ENCODE measurements at regions not wholly inside any gene's neighbourhood (a gene's known extent, or its start where the extent isn't known, plus 50 kb on each side); places are given as distances from the start of the nearest gene placed in this dataset.

- no peak for DNase-seq
Observed at GRCh38 chr22:49583341-49583740, 244.3 kb downstream of the BRD1 start.

- no peak for DNase-seq
Observed at GRCh38 chr22:49582678-49583077, 245.0 kb downstream of the BRD1 start.

- DNase-seq, result no peak
Observed at GRCh38 chr22:49582181-49582580, 245.5 kb downstream of the BRD1 start.

- no peak for DNase-seq
Observed at GRCh38 chr22:49580024-49580423, 247.6 kb downstream of the BRD1 start.

GRCh38 chr22:49577168-49578060 lies 250.3 kb downstream of the BRD1 start:
- DNase-seq, result no peak

DNA sequence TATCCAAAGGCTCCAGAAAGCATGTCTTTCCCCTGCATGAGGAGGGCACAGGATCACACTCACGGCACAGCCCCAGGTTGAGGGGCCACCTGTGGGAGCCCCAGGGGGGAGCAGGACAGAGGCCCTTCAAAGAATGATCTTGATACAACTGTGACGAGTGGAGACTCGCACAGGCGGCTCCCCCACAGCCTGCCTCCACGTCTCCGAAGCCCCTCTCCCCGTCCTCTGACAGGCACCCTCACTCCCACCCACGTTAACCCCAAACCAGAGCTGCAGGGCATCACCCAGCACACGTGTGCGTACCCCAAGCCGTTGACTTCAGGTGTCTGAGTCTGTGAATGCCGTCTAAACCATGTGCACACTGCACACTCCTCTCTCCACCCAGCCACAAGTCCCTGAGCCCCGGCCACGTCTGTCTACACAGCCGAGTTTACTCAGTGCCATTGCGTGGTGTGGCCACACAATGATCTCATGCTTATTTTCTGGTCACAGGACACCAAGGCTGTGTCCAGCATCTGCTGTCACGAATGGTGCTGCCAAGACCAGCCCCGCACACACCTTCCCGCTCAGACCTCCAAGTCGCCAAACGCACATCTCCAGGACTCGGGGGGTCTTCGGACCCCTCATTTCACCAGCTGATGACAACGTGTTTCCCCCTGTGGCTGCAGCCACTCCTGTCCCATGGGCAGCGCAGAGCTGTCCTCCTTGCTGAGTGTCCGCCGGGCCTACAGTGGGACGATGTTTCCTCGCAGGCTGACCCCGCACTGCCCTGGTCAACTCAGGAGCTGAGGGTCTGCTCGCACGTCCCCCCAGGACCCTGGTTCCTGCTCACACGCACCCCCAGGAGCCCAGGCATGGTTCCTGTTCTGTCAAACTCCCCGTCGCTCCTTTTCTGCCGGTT lies 251.2 kb downstream of the BRD1 start:
- no peak for DNase-seq

DNA sequence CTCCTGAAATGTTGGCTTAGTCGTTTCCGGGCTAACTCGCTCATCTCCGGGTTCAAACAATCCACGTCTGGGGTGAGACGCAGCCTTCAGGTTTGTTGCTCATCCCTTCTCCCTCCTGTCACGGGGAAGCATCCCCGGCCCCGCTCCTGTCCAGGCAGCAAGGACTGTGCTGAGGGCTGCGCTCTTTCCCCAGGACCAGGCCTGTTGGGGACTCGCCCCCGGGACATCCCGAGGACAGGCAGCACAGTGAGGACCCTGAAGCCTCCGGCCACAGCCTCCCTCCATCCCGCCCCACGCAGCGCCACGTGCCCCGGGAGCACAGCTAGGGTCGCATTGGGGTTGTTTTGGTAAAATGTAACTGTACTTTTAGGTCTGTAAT lies 252.0 kb downstream of the BRD1 start:
- DNase-seq, result no peak

DNA sequence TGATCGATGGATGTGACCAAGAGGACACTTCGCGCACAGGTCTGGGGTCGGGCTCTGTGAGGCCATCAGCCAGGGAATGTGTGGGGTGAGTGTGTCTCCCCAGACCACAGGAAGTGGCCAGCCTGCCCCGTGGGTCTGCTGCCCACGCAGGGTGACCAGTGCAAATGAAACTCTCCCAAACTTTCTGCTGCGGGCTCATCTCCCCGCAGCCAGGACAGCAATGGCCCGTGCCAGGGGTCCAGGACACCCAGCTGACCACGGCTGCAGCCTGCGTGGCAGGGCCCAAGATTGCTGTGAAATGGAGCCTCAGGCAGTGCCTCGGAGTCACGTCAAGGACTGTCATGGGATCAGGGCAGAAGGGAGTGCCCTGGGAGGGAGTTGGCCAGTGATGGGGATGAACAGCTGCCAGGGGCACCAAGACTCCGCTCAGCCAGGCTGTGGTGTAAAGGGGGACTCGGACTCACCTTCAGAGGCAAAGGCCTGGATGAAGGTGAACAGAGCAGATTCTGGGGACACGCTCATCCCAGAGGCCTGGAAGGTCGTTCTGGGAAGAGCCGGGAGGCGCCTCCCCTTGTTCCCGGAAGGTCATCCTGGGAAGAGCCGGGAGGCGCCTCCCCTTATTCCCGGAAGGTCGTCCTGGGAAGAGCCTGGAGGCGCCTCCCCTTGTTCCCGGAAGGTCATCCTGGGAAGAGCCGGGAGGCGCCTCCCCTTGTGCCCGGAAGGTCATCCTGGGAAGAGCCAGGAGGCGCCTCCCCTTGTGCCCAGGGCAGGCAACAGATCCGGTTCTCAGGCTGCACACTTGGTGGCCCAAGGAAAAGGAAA lies 252.6 kb downstream of the BRD1 start:
- no peak for DNase-seq

- DNase-seq, result no peak
Observed at GRCh38 chr22:49574205-49574880, 253.3 kb downstream of the BRD1 start.

DNA sequence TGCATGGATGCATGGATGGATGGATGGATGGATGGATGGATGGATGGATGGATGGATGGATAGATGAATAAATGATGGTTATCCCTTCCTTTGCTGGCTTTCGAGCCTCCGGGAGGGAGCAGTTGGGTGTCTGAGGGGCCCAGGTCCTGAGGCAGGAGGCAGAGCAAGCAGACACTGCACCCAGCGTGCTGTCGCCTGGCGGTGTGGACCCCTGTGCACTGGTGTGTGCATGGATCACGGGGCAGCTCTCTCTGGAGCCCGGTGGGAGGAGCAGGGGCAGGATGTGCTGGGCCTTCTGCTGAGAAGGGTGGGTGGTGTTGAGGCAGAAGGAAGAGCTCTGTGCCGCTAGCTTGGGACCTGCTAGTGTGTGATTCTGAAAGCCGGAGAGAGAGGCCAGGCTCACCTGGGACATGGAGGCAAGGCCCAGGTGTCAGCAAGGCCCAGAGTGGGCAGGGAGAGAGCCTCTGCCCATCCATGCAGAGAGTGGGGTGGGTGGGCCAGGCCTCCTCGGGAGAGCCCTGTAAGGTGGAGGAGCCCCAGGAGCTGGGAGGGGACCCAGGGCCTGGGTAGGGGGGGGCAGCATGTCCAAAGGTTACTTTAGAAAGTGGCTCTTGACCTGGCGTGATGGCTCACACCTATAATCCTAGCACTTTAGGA lies 254.4 kb downstream of the BRD1 start:
- no peak for DNase-seq

GRCh38 chr22:49571326-49571725 lies 256.3 kb downstream of the BRD1 start:
- no peak for DNase-seq

DNA sequence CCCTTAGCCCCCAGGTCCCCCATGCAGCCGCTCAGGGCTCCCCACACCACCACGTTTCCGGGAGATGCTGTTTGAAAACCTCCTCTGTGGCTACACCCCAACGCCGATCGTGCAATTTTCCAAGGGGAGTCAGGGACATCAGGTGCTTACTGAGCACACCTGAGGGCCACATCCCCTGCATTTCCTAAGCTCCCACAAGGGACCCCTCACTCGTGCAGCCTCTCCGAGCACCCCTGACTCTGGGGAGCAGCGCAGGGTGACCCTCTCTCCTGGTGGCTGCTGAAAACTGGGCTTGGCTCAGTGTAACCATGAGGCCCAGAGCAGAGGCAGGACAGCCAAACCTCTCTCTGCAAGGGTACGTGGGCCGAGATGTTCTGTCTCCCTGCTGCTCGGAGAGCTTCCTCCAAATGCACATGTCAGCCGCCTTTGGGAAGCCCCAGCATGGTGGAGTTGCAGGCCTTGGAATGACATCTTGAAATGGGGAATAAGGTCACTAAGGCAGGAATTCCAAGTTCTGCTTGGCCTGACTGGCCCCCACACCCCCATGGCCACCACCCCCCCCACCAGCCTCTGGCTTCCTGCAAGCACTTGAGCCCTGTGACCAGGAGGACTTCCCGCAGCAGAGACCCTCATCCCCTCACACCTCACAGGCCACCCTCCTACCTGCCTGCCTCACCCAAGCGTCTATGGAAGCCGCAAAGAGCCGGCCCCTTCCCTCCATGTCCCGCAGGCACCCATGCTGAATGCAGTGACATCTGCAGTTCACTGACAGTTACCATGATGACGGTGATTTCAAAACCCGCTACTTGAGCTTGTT lies 257.4 kb downstream of the BRD1 start:
- no peak for DNase-seq

- DNase-seq, result no peak
Observed at GRCh38 chr22:49569286-49570031, 258.2 kb downstream of the BRD1 start.

DNA sequence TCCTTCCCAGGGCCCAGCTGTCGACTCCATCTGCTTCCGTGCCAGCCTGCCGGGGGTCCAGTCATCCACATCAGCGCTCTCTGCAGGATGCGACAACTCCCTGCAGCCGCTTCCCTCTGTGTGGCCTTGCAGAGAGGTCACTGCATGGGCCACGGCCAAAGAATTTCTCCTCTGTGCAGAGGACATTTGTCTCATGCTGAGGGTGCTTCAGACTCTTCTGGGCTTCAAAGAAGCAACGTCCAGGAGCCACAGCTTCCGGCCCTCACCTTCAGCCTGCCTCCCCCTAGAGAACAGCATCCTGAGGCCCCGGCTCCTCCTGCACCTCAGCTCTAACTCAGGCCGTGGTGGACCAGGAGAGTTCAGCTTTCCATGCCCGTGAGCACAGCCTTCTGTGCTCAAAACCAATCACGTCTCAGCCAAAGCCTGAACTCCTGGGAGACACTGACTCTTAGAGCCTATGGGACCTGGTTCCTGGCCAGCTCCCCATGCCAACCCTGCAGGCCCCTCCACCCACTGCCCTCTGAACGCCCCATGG lies 258.9 kb downstream of the BRD1 start:
- no peak for DNase-seq

GRCh38 chr22:49567899-49568750 lies 259.5 kb downstream of the BRD1 start:
- no peak for DNase-seq

- DNase-seq, result no peak
Observed at GRCh38 chr22:49566693-49567092, 261.0 kb downstream of the BRD1 start.

- DNase-seq, result no peak
Observed at GRCh38 chr22:49566141-49566541, 261.5 kb downstream of the BRD1 start.

DNA sequence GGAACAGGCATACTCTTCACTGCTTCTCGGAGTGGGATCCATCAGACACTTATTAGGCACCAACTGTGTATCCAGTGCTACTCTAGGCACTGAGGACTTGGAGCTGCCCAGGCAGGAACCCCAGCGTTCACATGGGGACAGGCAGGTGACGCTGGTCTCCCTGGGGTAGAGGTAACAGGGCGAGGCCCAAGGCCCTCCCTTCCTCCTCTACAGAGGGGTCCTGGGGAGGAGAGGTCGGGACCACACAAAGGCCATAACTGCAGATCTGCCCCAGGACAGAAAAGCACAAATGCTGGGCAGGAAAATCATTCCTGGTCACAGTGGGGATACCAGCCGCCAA lies 262.2 kb downstream of the BRD1 start:
- DNase-seq, result no peak

Data from SW 1271 (cell line).